SK-N-SH (cell line): ENCODE measurements at regions not wholly inside any gene's neighbourhood (a gene's known extent, or its start where the extent isn't known, plus 50 kb on each side); places are given as distances from the start of the nearest gene placed in this dataset.

Experiments
- CTCF ChIA-PET: fragments of 300-600, 350-600 bp; formaldehyde crosslinking; extraction: SDS; loops from one replicate; lab custom pipeline; 2021; lab: Yijun Ruan, JAX
- POLR2A ChIA-PET: fragments of 350-600 bp; sonication (Branson Sonifier 250); formaldehyde crosslinking; extraction: SDS; loops from one replicate; lab custom pipeline; 2020; ENCODE audit warnings: antibody characterized with exemption, inconsistent platforms; lab: Yijun Ruan, JAX
- DNase-seq: peaks from one replicate; pipeline ENCODE4 v3.0.0; 2012
- H2AFZ ChIP-seq: fragments of 200-600 bp; sonication (generic); 2 replicates; pipeline ENCODE4 v1.8.1; 2016; ENCODE audit warnings: antibody characterized with exemption, mild to moderate bottlenecking, low read depth
- H3F3A ChIP-seq: fragments of 200-600 bp; sonication (generic); replicated peaks from 2 replicates; pipeline ENCODE3; 2016; ENCODE audit warnings: antibody characterized with exemption, mild to moderate bottlenecking; ENCODE audit not compliant: insufficient read depth
- H3K27ac ChIP-seq, 2 experiments: fragments of 200-500 bp in 1 of 2; fragments of 200-600 bp in 1 of 2; sonication (Bioruptor generic) in 1 of 2; sonication (generic), shearing (Covaris generic) in 1 of 2; 2 replicates each; pipeline versions ENCODE4 v1.5.1 to v1.6.1; 2014 to 2016; ENCODE audit warnings: low read depth in 2 of 2, inconsistent platforms in 1 of 2, low read length in 1 of 2, mild to moderate bottlenecking in 1 of 2, mixed read lengths in 1 of 2
- H3K27me3 ChIP-seq: fragments of 200-600 bp; sonication (generic), shearing (Covaris generic); 2 replicates; pipeline ENCODE4 v1.6.1; 2016; ENCODE audit warnings: mixed run types; ENCODE audit not compliant: insufficient read depth
- H3K36me3 ChIP-seq, 2 experiments: fragments of 200-500 bp in 1 of 2; fragments of 200-600 bp in 1 of 2; sonication (Bioruptor generic) in 1 of 2; sonication (generic) in 1 of 2; replicated peaks in 1 of 2; 2 replicates each; pipeline versions ENCODE3 to v1.5.1; 2014 to 2016; ENCODE audit warnings: low read length in 1 of 2, mild to moderate bottlenecking in 1 of 2; ENCODE audit not compliant: insufficient read depth in 2 of 2, control insufficient read depth in 1 of 2
- H3K4me1 ChIP-seq, 2 experiments: fragments of 200-500 bp in 1 of 2; fragments of 200-600 bp in 1 of 2; sonication (Bioruptor generic) in 1 of 2; sonication (generic), shearing (Covaris generic) in 1 of 2; 2 replicates each; pipeline versions ENCODE4 v1.5.1 to v1.6.1; 2014 to 2016; ENCODE audit warnings: low read depth in 1 of 2, low read length in 1 of 2, mixed run types in 1 of 2; ENCODE audit not compliant: insufficient read depth in 2 of 2, control insufficient read depth in 1 of 2
- H3K4me2 ChIP-seq: fragments of 200-600 bp; sonication (generic), shearing (Covaris generic); 2 replicates; pipeline ENCODE4 v1.6.1; 2017; ENCODE audit warnings: mixed run types
- H3K4me3 ChIP-seq, 2 experiments: fragments of 200-500 bp in 1 of 2; fragments of 200-600 bp in 1 of 2; sonication (Bioruptor generic) in 1 of 2; sonication (generic), shearing (Covaris generic) in 1 of 2; 2 replicates each; pipeline versions ENCODE4 v1.5.1 to v1.8.1; 2014 to 2016; ENCODE audit warnings: low read depth in 2 of 2, inconsistent platforms in 1 of 2, low read length in 1 of 2, mild to moderate bottlenecking in 1 of 2, mixed read lengths in 1 of 2, moderate library complexity in 1 of 2
- H3K79me2 ChIP-seq: fragments of 200-600 bp; sonication (generic); 2 replicates; pipeline ENCODE4 v1.8.1; 2017; ENCODE audit warnings: mild to moderate bottlenecking; ENCODE audit not compliant: insufficient read depth
- H3K9ac ChIP-seq: fragments of 200-600 bp; sonication (generic); 2 replicates; pipeline ENCODE4 v1.6.1; 2017; ENCODE audit warnings: mixed run types
- H3K9me2 ChIP-seq: fragments of 200-600 bp; sonication (generic); 2 replicates; pipeline ENCODE4 v1.6.1; 2017; ENCODE audit warnings: mixed run types
- H3K9me3 ChIP-seq: fragments of 200-600 bp; sonication (generic); 2 replicates; pipeline ENCODE4 v1.6.1; 2017; ENCODE audit warnings: mixed run types, mild to moderate bottlenecking, moderate library complexity
- H4K20me1 ChIP-seq: fragments of 200-600 bp; sonication (generic); 2 replicates; pipeline ENCODE4 v1.6.1; 2017; ENCODE audit warnings: mild to moderate bottlenecking, mixed run types; ENCODE audit not compliant: insufficient read depth
- CHD2 ChIP-seq: fragments of 150-350 bp; IDR thresholded peaks from 2 replicates; pipeline ENCODE4 v1.6.1; 2018; ENCODE audit warnings: low read length; ENCODE audit not compliant: partially characterized antibody
- ELF1 ChIP-seq: IDR thresholded peaks from 2 replicates; pipeline ENCODE4 v1.4.0; 2012
- EZH2phosphoT487 ChIP-seq: fragments of 200-600 bp; sonication (generic); IDR thresholded peaks from 2 replicates; pipeline ENCODE4 v1.6.1; 2017; ENCODE audit warnings: low read depth, mixed run types, mild to moderate bottlenecking, antibody characterized with exemption, moderate library complexity, borderline replicate concordance
- FOSL2 ChIP-seq: IDR thresholded peaks from 2 replicates; pipeline ENCODE4 v1.4.0; 2012; ENCODE audit warnings: low read depth, mild to moderate bottlenecking, moderate library complexity, borderline replicate concordance
- GABPA ChIP-seq: IDR thresholded peaks from 2 replicates; pipeline ENCODE4 v1.4.0; 2012; ENCODE audit warnings: low read depth, mild to moderate bottlenecking
- MAX ChIP-seq: IDR thresholded peaks from 2 replicates; pipeline ENCODE4 v1.4.0; 2012; ENCODE audit warnings: low read depth
- MEF2A ChIP-seq: IDR thresholded peaks from 2 replicates; pipeline ENCODE4 v1.4.0; 2012; ENCODE audit warnings: low read depth, borderline replicate concordance
- NRF1 ChIP-seq: IDR thresholded peaks from 2 replicates; pipeline ENCODE4 v1.6.1; 2012; ENCODE audit warnings: low read depth, mild to moderate bottlenecking, low read length
- PBX3 ChIP-seq: IDR thresholded peaks from 2 replicates; pipeline ENCODE4; 2012
- POLR2AphosphoS5 ChIP-seq: IDR thresholded peaks from 2 replicates; pipeline ENCODE4 v1.6.1; 2012; ENCODE audit warnings: low read depth, low read length
- RAD21 ChIP-seq: IDR thresholded peaks from 2 replicates; pipeline ENCODE4 v1.6.1; 2012; ENCODE audit warnings: mild to moderate bottlenecking, low read length
- RCOR1 ChIP-seq: fragments of 150-350 bp; IDR thresholded peaks from 2 replicates; pipeline ENCODE4 v1.6.1; 2017; ENCODE audit warnings: antibody characterized with exemption, low read length
- REST ChIP-seq: IDR thresholded peaks from 2 replicates; pipeline ENCODE4 v1.6.1; 2012; ENCODE audit warnings: mild to moderate bottlenecking, low read depth, low read length, moderate library complexity
- SIN3A ChIP-seq: IDR thresholded peaks from 2 replicates; pipeline ENCODE4 v1.6.1; 2012; ENCODE audit warnings: low read depth, mild to moderate bottlenecking, low read length, moderate library complexity, borderline replicate concordance
- SMC3 ChIP-seq: IDR thresholded peaks from 2 replicates; pipeline ENCODE4 v1.6.1; 2012; ENCODE audit warnings: low read depth, low read length, improper control_type of control experiment
- ZBTB33 ChIP-seq: IDR thresholded peaks from 2 replicates; pipeline ENCODE4 v1.4.0; 2012; ENCODE audit warnings: low read depth, borderline replicate concordance
- WGBS: methylation state at CpG from one replicate; pipeline ENCODE4 v1.1.6; 2017; ENCODE audit warnings: low lambda C conversion rate; 5-methylcytosine and 5-hydroxymethylcytosine counted together

GRCh38 chr1:29960156-29960755, 723.9 kb downstream of the PTPRU start:
- CTCF ChIA-PET, result interaction anchor here (0.6 to 0.7 kb wide), 2 partner anchors 29 to 71 kb away, joined by 3 to 4 read pairs; no protein-coding TSS in a partner anchor
- Histone ChIP-seq H3K36me3 (no peaks in the 10 kb centered on the region), H3K79me2 (no peaks in the 10 kb centered on the region), H2AFZ (no peak overlapping the region), H3K4me3 (no peak overlapping the region), H4K20me1 (no peaks in the 10 kb centered on the region), H3K4me1 (peaks cover 0 to 22% of the 10 kb centered on the region in 2 experiments; a peak in 1 of 4 replicates), H3K9me2 (no peaks in the 10 kb centered on the region), H3F3A (no peaks in the 10 kb centered on the region)
- 70% methylated on average over 8 of the region's 10 CpGs for WGBS
- no peak for DNase-seq
- no peak for TF ChIP-seq RAD21
- TF ChIP-seq FOSL2, result no peak
- no peak for TF ChIP-seq SIN3A
- TF ChIP-seq RCOR1, result no peak
- no peak for TF ChIP-seq ELF1
- no peak for TF ChIP-seq ZBTB33
- no peak for TF ChIP-seq EZH2phosphoT487
- no peak for TF ChIP-seq MEF2A
- TF ChIP-seq CHD2, result no peak
- TF ChIP-seq PBX3, result no peak
- no peak for TF ChIP-seq MAX
- TF ChIP-seq POLR2AphosphoS5, result no peak
- TF ChIP-seq REST, result no peak
- no peak for TF ChIP-seq NRF1
- no peak for TF ChIP-seq GABPA
- TF ChIP-seq SMC3, result no peak
- TF ChIP-seq, all 33 proteins: peak for 0
- no peak overlapping the region for H3K4me2 ChIP-seq
- H3K27ac ChIP-seq, result no peak overlapping the region
- no peaks in the 10 kb centered on the region for H3K27me3 ChIP-seq
- H3K9me3 ChIP-seq, result no peaks in the 10 kb centered on the region
- no peak overlapping the region for H3K9ac ChIP-seq
- POLR2A ChIA-PET, result no interaction called here
